ENCODE measurements at regions not wholly inside any gene's neighbourhood (a gene's known extent, or its start where the extent isn't known, plus 50 kb on each side); places are given as distances from the start of the nearest gene placed in this dataset.

DNA sequence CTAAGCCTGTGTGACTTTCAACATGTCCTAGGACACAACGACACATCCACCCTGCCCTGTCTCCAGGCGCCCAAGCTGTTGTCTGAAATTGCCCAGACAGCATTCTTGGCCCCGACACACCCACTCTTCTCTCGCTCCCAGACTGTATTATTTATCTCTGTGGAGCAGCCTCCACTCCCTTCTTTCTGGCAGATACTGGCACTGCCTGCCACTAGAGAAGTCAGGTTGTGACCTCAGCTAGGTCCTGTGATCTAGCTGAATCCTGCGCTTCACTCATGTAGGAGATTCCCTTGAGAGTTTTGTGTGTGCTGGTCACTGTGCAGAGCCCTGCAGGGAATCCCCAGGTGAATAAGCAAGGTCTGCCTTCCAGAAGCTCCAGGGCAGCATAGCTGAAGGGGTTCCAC is 77.1 kb upstream of the TNP1 start:
- H3K4me3 ChIP-seq (ENCODE audit: low read depth, low read length), result no peak overlapping the region
- no peak for TF ChIP-seq CTCF (IDR thresholded peaks at IDR 0.05; ENCODE audit: insufficient read depth, low read length, severe bottlenecking)
- H3K36me3 ChIP-seq (ENCODE audit: control insufficient read depth, insufficient read depth, low read length), result no peaks in the 10 kb centered on the region
- no peak for FAIRE-seq
- peaks cover 6% of the 10 kb centered on the region for H3K27me3 ChIP-seq (ENCODE audit: control insufficient read depth, insufficient read depth, low read length)
- DNase-seq (ENCODE audit: low read depth), result peak; percentile 10

DNA sequence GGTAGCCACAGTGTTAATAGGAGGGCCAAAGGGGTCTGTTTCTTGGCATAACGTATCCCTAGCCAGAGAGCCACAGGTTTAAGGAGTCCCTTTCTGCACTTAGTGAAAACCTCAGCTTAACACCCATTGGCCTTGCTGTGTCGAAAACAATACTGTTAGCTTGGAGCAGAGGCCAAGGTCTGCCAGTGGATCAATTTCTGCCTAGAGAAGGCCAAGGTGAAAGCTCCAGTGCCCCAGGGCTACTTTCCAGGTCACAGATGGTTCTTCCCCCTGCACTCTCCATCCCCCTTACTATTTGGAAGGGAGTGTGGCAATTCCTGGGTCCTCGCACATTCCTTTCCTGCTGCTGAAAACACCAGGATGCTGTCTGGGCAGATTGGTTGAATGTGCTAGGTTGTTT is 74.8 kb upstream of the TNP1 start:
- H3K27me3 ChIP-seq (ENCODE audit: control insufficient read depth, insufficient read depth, low read length), result peaks cover 6% of the 10 kb centered on the region
- H3K4me3 ChIP-seq (ENCODE audit: low read depth, low read length), result no peak overlapping the region
- peak; percentile 43 for FAIRE-seq
- no peak for TF ChIP-seq CTCF (IDR thresholded peaks at IDR 0.05; ENCODE audit: insufficient read depth, low read length, severe bottlenecking)
- no peak for DNase-seq (ENCODE audit: low read depth)
- H3K36me3 ChIP-seq (ENCODE audit: control insufficient read depth, insufficient read depth, low read length), result no peaks in the 10 kb centered on the region

DNA sequence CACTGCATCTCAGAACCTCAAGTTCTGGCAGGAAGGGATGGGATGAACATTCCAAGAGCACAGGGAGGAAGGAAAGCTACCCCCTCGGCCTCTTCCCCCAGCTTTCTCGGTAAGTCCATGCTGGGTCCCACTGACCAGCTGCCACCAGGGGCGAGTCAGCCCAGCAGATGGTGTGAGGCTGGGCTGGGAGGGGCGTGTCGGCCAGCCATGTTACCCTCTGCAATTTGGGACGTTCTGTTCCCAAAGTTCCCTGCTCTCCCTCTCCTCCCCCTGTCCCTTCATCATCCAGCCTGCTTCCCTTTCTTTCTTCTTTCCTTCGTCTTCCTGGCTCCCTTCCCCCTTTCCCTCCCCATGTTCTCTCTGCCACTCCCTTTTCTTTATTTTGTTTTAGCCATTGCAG is 74.3 kb upstream of the TNP1 start:
- Histone ChIP-seq H3K4me3 (ENCODE audit: low read depth, low read length) (no peak overlapping the region), H3K27me3 (ENCODE audit: control insufficient read depth, insufficient read depth, low read length) (peaks cover 6% of the 10 kb centered on the region), H3K36me3 (ENCODE audit: control insufficient read depth, insufficient read depth, low read length) (no peaks in the 10 kb centered on the region)
- no peak for TF ChIP-seq CTCF (IDR thresholded peaks at IDR 0.05; ENCODE audit: insufficient read depth, low read length, severe bottlenecking)
- DNase-seq (ENCODE audit: low read depth) (no peak), FAIRE-seq (no peak)

- DNase-seq (ENCODE audit: low read depth), result no peak
- no peaks in the 10 kb centered on the region for H3K36me3 ChIP-seq (ENCODE audit: control insufficient read depth, insufficient read depth, low read length)
- no peak overlapping the region for H3K4me3 ChIP-seq (ENCODE audit: low read depth, low read length)
- no peak for FAIRE-seq
- H3K27me3 ChIP-seq (ENCODE audit: control insufficient read depth, insufficient read depth, low read length), result peaks cover 6% of the 10 kb centered on the region
- TF ChIP-seq CTCF (IDR thresholded peaks at IDR 0.05; ENCODE audit: insufficient read depth, low read length, severe bottlenecking), result no peak
Observed at GRCh38 chr2:216932863-216933548, 73.1 kb upstream of the TNP1 start.

- Histone ChIP-seq H3K36me3 (ENCODE audit: control insufficient read depth, insufficient read depth, low read length) (no peaks in the 10 kb centered on the region), H3K27me3 (ENCODE audit: control insufficient read depth, insufficient read depth, low read length) (peaks cover 7% of the 10 kb centered on the region), H3K4me3 (ENCODE audit: low read depth, low read length) (no peak overlapping the region)
- DNase-seq (ENCODE audit: low read depth), result peak; percentile 4
- TF ChIP-seq CTCF (IDR thresholded peaks at IDR 0.05; ENCODE audit: insufficient read depth, low read length, severe bottlenecking), result no peak
- no peak for FAIRE-seq
Observed at GRCh38 chr2:216932113-216932862, 72.4 kb upstream of the TNP1 start.

All from bronchial epithelial cell (primary cell).